Parathyroid adenoma (tissue), 2 donors: ENCODE measurements at regions not wholly inside any gene's neighbourhood (a gene's known extent, or its start where the extent isn't known, plus 50 kb on each side); places are given as distances from the start of the nearest gene placed in this dataset.

ENCODE experiments used
- H2AFZ ChIP-seq: fragments of 300-600 bp; sonication (generic); one replicate; pipeline ENCODE4 v1.7.0; 2017; ENCODE audit warnings: antibody characterized with exemption, mild to moderate bottlenecking
- H3K27ac ChIP-seq: fragments of 300-600 bp; sonication (generic); one replicate; pipeline ENCODE4 v1.7.0; 2017
- H3K27me3 ChIP-seq: fragments of 300-600 bp; sonication (generic); one replicate; pipeline ENCODE4 v1.7.0; 2017; ENCODE audit warnings: low read length; ENCODE audit not compliant: control insufficient read depth, insufficient read depth
- H3K36me3 ChIP-seq: fragments of 300-600 bp; sonication (generic); one replicate; pipeline ENCODE4 v1.7.0; 2017; ENCODE audit warnings: low read length; ENCODE audit not compliant: control insufficient read depth, insufficient read depth
- H3K4me1 ChIP-seq: fragments of 300-600 bp; sonication (generic); one replicate; pipeline ENCODE4 v1.7.0; 2017; ENCODE audit warnings: control low read depth
- H3K4me2 ChIP-seq: fragments of 300-600 bp; sonication (generic); one replicate; pipeline ENCODE4 v1.7.0; 2017; ENCODE audit warnings: low read length
- H3K4me3 ChIP-seq: fragments of 300-600 bp; sonication (generic); one replicate; pipeline ENCODE4 v1.7.0; 2017; ENCODE audit warnings: low read depth, low read length
- H3K79me2 ChIP-seq: fragments of 300-600 bp; sonication (generic); one replicate; pipeline ENCODE4 v1.7.0; 2017; ENCODE audit warnings: control low read depth
- H3K9ac ChIP-seq: fragments of 300-600 bp; sonication (generic); one replicate; pipeline ENCODE4 v1.7.0; 2017; ENCODE audit warnings: mild to moderate bottlenecking
- H3K9me3 ChIP-seq: fragments of 300-600 bp; sonication (generic); one replicate; pipeline ENCODE4 v1.7.0; 2017; ENCODE audit warnings: low read length; ENCODE audit not compliant: control insufficient read depth
- TF ChIP-seq, protein P1 (sequence below): fragments of 300-600 bp; sonication (generic); IDR thresholded peaks from one replicate; pipeline ENCODE4 v1.7.0; 2017; ENCODE audit warnings: antibody characterized with exemption, mild to moderate bottlenecking
- donor health status: primary hyperparathyroidism.

DNA sequence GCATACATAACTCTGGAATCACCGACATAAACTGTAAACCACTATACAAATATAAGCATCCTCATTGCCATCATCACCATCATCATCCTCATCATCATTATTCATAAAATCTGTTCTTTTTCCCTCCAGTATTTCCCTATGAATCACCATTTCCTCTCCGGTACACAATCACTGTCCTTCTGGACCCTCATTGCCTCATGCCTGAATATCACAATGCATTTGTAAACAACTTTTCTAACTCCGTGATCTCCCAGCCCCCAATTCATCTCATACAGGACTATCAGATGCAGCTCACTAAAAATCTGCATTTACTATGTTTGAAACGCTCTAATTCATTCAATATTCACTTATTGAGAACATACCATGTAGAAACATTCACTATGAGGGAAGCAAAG lies 339.7 kb downstream of the TBC1D32 start:
- Histone ChIP-seq H3K36me3 (no peaks in the 10 kb centered on the region), H3K9ac (no peak overlapping the region), H3K4me3 (no peak overlapping the region), H3K27me3 (no peaks in the 10 kb centered on the region), H3K4me2 (no peak overlapping the region), H3K27ac (no peak overlapping the region), H3K79me2 (no peaks in the 10 kb centered on the region), H3K4me1 (no peaks in the 10 kb centered on the region), H2AFZ (no peak overlapping the region), H3K9me3 (no peaks in the 10 kb centered on the region)
- TF ChIP-seq, protein P1, sequence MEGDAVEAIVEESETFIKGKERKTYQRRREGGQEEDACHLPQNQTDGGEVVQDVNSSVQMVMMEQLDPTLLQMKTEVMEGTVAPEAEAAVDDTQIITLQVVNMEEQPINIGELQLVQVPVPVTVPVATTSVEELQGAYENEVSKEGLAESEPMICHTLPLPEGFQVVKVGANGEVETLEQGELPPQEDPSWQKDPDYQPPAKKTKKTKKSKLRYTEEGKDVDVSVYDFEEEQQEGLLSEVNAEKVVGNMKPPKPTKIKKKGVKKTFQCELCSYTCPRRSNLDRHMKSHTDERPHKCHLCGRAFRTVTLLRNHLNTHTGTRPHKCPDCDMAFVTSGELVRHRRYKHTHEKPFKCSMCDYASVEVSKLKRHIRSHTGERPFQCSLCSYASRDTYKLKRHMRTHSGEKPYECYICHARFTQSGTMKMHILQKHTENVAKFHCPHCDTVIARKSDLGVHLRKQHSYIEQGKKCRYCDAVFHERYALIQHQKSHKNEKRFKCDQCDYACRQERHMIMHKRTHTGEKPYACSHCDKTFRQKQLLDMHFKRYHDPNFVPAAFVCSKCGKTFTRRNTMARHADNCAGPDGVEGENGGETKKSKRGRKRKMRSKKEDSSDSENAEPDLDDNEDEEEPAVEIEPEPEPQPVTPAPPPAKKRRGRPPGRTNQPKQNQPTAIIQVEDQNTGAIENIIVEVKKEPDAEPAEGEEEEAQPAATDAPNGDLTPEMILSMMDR = no peak

DNA sequence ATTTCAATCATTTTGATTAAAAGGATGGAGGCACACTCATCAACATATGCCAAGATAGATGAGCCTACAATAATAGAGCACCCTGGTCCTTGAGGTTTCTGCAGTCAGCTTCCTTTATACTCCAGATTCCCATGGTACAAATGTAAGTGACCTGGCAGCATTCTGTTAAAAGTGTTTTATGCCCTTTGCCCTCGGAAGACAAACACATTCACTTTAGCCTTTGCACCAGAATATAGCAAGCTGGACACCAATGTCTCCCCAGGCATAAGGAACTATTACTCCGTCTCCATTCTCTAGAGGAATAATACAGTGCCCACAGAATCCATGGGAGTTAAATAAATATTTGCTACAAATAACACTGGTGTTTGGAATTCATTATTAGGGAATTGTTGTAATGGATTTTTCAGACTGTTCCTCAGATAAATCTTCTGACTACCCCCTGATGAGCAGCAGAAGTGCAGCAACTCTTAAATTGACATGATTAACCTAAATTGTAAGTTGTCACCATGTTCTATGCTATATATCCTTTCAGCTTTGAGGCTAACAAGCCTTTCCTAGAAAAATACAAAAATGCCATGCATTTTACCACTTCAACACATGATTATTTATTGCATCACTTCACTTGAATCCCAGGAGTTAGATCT lies 340.2 kb downstream of the TBC1D32 start:
- H3K27me3 ChIP-seq = no peaks in the 10 kb centered on the region
- TF ChIP-seq, protein P1 = no peak
- no peaks in the 10 kb centered on the region for H3K79me2 ChIP-seq

DNA sequence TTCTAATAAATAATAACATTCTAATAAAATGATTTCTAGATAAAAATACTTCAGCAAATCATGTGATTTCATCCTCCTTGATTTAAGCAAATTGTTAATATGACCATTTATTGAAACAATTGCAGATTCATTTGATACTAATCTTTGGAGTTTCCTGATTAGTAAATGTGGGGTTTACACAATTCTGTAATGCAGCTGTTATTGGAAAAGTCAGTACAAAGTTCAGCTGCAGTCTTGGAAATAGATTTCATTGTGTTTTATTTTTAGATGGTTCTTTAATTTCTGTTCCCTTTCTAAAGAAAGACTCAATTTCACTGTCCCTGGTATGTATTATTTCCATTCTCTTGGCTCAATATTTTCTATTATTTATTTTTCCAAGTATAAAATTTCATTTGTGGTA lies 342.0 kb downstream of the TBC1D32 start:
- Histone ChIP-seq H3K9ac (no peak overlapping the region), H3K79me2 (no peaks in the 10 kb centered on the region), H3K27ac (no peak overlapping the region), H3K27me3 (no peaks in the 10 kb centered on the region), H3K4me3 (no peak overlapping the region), H3K4me2 (no peak overlapping the region), H3K9me3 (no peaks in the 10 kb centered on the region), H2AFZ (no peak overlapping the region), H3K36me3 (no peaks in the 10 kb centered on the region), H3K4me1 (no peaks in the 10 kb centered on the region)
- TF ChIP-seq, protein P1 = no peak

More for the DNA sequence above, 340.2 kb downstream of the TBC1D32 start:
- Histone ChIP-seq H3K9ac (no peak overlapping the region), H3K4me2 (no peak overlapping the region), H3K27ac (no peak overlapping the region), H3K4me1 (no peaks in the 10 kb centered on the region), H3K9me3 (no peaks in the 10 kb centered on the region), H3K36me3 (no peaks in the 10 kb centered on the region), H2AFZ (no peak overlapping the region), H3K4me3 (no peak overlapping the region)

DNA sequence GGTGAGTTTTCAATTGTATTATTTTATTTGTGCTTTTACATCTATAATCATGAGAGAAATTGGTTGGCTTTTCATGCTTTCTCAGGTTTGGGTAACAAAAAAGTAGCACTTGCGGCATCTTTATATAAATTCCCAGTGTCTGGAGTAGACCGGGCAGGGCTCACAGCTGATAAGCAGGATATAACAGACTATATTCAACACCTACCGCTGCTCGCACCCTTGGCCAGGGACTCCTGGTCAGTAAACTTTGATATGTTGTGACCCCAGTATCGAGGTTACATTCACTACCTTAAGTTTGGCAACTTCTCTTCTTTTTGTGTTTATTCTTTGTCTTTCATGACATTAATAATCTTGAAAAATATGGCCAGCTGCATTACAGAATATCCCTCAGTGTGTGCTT lies 343.4 kb downstream of the TBC1D32 start:
- no peaks in the 10 kb centered on the region for H3K27me3 ChIP-seq
- H3K36me3 ChIP-seq = no peaks in the 10 kb centered on the region
- no peak overlapping the region for H3K27ac ChIP-seq
- H3K79me2 ChIP-seq = no peaks in the 10 kb centered on the region
- H3K4me3 ChIP-seq = no peak overlapping the region
- H2AFZ ChIP-seq = no peak overlapping the region
- H3K4me2 ChIP-seq = no peak overlapping the region
- no peaks in the 10 kb centered on the region for H3K4me1 ChIP-seq
- H3K9ac ChIP-seq = no peak overlapping the region
- TF ChIP-seq, protein P1 = no peak
- H3K9me3 ChIP-seq = no peaks in the 10 kb centered on the region

DNA sequence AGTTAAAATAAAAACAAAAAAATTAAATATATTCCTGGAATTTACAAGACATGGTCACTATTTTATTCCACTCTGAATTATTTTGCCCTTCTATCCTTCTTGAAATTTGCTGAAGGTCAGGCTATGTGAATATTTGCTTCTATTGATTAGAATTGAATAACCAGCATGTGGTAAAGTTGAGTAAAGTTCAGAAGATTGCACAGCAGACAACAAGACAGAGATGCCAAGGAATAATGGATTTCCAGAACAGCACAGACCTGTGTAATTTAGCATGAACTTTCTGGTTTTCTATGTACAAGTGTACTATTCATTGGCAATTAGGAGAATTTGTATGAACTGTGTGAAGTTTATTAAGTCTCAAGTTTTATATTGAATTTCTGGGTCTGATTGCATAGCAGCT lies 352.4 kb downstream of the TBC1D32 start:
- no peaks in the 10 kb centered on the region for H3K9me3 ChIP-seq
- TF ChIP-seq, protein P1 = no peak
- no peak overlapping the region for H2AFZ ChIP-seq
- H3K4me1 ChIP-seq = no peaks in the 10 kb centered on the region
- no peaks in the 10 kb centered on the region for H3K27me3 ChIP-seq
- H3K4me3 ChIP-seq = no peak overlapping the region
- no peaks in the 10 kb centered on the region for H3K36me3 ChIP-seq
- no peak overlapping the region for H3K27ac ChIP-seq
- no peaks in the 10 kb centered on the region for H3K79me2 ChIP-seq
- H3K4me2 ChIP-seq = no peak overlapping the region
- H3K9ac ChIP-seq = no peak overlapping the region
